GM19395 (cell line): ENCODE measurements at regions not wholly inside any gene's neighbourhood (a gene's known extent, or its start where the extent isn't known, plus 50 kb on each side); places are given as distances from the start of the nearest gene placed in this dataset.
"Not testable (repeated sequence)": the region's sequence is repeated elsewhere in the genome, so short reads cannot be mapped to it uniquely, and the experiment has no call there.

ENCODE experiments used
- ATAC-seq: cut with Tn5 transposase; IDR thresholded peaks from one replicate; pipeline ENCODE4 v1.9.1; 2021; ENCODE audit warnings: mild to moderate bottlenecking, moderate library complexity; ENCODE audit not compliant: unreplicated experiment

DNA sequence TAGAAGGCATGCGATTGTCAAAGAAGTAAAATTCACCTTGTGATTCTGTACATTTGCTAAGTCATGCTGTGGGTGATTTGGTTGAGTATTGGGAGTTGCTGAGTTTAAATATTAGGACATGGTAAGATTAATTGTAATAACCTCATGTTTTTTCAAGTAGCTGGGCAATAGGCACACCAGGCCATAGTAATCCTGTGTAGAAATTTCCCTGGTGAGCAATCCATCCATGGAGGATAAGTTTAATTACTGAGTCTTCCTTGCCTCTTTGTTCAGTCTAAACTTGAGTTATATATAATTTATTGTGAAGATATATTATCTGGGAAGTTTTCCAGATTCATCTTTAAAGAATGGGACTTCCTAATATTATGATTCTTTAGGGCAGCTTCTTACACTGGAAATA is 221.1 kb upstream of the NUDT12 start:
- no peak for ATAC-seq

DNA sequence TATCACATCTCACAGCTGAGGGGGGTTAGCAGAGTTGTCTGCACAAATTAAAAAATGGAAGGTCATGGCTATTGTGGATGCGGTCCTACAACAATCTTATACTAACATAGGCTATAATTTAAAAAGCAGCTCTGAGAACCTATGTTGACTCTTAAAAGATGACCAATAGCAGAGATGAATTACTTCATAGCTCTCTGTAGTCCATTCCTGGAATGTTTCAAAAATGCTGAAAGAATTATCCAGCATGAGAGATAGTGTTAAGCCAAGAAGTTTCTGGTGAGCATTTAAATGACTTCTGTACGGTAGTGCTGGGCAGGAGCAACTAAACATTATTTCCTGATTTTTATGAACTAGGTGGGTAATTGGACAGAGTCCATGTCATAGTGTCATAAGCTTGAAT is 218.2 kb upstream of the NUDT12 start:
- no peak for ATAC-seq

DNA sequence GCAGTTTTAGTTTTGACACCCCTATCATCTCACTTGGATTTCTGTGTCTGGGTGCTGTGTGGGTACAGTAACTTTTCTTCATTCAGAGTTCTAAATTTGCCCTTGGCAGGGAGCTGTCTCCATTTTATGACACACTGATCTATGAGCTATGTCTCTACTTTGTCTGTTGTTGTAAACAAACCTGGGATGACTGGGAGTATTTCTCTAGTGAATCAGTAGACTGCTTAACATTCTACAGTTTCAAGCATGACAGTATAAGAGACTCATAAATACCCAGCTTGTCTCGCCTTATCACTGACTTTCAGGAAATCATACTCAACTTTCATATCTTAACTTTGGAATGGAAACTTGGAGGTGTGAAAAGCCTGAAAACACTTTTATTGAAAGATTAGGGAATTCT is 212.1 kb upstream of the NUDT12 start:
- no peak for ATAC-seq

DNA sequence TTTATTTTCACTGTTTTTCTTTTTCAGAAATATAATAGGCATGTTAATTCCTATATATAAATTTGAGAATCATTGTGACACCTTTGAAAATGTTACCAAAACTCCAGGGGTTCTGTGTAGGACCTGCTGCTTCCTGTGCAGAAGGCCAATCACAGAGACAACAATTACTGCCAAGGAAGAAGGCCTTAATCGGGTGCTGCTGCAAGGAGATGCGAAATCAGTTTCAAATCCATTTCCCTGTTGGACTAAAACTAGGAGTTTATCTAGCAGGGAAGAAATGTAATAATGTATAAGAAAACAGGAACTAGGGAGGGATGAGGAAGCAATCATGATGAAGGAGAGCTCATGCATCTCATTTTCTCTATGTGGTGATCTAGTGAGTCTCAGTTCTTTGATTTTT is 209.7 kb upstream of the NUDT12 start:
- ATAC-seq = no peak

DNA sequence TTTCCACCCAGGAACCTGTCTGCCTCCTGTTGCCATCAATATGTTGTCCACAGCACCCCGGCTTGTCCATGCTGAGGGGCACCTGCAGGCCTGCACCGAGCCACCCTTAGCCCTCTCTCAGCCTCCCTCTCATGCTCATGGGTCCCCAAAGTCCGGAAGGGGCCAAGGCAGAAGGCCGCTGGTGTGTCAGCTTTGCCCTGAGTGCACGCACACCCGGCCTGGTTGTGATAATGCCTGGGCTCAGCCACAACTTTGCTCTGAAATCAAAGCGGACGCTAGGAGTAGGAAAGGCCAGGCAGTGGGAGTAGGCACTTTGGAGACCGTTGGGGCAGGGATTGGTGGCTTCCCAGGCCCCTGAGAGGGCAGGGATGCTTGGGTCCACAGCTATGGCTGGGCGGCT is 201.8 kb upstream of the NUDT12 start:
- ATAC-seq = no peak

DNA sequence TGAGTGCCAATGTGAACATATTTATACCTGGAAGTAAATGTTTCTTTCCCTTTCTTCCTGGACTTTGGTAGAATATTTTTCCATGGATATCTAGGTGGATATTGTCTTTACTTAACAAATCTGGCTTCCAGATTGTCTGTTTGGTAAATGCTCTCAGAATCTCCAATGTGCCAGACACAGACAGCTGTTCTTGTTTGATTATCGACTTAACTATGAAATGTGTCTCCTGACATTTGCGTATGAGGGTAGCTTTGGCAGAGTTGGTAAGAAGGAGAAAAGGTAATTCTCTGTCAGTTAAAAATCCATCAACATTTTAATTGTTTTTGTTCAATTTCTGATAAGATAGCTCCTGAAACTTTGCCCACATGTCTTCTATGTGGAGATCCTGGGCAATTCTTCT is 196.4 kb upstream of the NUDT12 start:
- ATAC-seq = no peak

DNA sequence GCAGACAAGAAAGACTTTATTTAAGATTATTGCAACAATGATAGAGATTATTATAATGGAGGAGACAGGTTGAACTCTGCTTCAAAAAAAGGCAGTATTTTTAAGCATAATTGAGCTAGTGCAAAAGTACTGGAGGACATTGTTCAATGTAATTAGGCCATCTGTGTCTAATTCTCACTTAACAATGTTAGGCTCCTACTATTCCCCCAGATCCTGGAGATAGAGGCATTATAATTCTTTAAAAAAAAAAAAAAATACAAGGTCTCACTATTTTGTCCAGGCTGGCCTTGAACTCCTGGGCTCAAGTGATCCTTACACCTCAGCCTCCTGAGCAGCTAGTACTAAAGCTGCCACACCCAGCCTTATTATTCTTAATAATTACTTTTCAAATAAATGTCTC is 193.4 kb upstream of the NUDT12 start:
- no peak for ATAC-seq

- no peak for ATAC-seq
Observed at GRCh38 chr5:103745353-103746065, 182.9 kb upstream of the NUDT12 start.

DNA sequence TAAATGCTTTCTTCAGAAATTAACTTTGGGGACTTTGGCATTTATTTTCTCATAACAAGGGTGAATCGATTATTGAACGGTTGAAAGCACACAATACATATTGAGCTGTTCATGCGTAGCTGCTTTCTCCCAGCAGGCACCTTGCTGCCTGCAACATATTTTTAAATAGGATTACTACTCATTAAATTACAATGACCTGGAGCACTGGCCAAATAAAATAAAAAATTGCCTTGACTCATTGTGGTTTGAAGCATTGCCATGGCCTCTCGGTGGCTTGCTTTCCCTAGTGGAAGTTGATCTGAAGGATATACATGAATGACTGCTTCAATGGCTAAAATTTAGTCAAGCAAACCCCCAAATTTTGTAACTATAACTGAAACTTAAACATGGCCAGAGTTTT is 181.6 kb upstream of the NUDT12 start:
- ATAC-seq = no peak

- no peak for ATAC-seq
Observed at GRCh38 chr5:103743421-103743820, 180.8 kb upstream of the NUDT12 start.

GRCh38 chr5:103741984-103742383 is 179.4 kb upstream of the NUDT12 start:
- no peak for ATAC-seq

DNA sequence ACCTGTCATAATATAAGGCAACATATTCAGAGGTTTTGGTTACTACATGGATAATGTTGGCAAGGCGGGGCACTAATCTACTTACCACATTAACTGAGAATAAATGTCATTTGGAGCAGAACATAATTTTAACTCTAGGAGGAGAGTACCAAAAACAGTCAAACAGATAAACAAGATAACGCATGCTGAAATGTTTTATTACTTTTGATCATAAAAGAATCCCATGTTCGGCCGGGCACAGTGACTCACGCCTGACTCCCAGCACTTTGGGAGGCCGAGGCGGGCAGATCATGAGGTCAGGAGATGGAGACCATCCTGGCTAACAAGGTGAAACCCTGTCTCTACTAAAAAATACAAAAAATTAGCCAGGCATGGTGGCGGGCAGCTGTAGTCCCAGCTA is 173.8 kb upstream of the NUDT12 start:
- ATAC-seq = not testable (repeated sequence)

- ATAC-seq = no peak
Observed at GRCh38 chr5:103724271-103724670, 161.7 kb upstream of the NUDT12 start.

GRCh38 chr5:103721183-103721582 is 158.6 kb upstream of the NUDT12 start:
- ATAC-seq = no peak

GRCh38 chr5:103718108-103718507 is 155.5 kb upstream of the NUDT12 start:
- no peak for ATAC-seq

- no peak for ATAC-seq
Observed at GRCh38 chr5:103708601-103709000, 146.0 kb upstream of the NUDT12 start.

- no peak for ATAC-seq
Observed at GRCh38 chr5:103706939-103707682, 144.5 kb upstream of the NUDT12 start.

DNA sequence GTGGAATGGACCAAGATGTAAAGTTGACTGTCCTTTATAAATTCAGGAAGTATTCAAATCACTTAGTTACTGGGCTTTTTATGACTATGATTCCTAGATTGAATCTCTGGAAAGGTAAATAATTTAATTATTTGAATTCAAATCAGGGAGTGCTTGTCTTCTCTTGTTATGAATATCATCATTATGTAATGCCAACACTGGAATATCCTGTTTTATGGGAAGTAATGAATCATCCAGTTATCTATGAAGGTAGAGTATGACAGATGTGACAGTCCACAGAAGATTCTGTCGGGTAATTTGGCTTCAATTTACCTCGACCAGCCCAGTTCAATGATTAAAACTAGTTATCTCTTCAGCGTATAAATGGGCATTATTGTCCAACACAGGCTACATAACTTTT is 141.0 kb upstream of the NUDT12 start:
- ATAC-seq = no peak

DNA sequence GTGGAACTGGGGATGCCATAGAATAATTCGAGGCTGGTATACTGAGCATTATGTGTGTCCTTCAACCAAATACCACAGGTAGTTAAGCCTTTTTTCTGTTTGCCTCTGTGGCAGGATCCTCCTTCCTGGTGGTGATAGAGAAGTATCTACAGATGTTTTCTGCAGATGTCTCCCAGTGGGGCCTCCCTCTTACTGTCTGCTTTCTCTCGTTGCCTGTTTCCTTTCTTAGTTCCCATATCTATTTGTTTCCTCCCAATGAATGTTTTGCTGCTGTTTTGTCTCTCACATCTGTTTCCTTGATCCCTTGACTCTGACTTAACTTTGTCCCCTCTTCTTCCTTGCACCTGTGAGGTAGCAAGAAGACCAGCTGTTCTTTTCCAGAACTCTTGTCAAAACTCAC is 130.9 kb upstream of the NUDT12 start:
- no peak for ATAC-seq

DNA sequence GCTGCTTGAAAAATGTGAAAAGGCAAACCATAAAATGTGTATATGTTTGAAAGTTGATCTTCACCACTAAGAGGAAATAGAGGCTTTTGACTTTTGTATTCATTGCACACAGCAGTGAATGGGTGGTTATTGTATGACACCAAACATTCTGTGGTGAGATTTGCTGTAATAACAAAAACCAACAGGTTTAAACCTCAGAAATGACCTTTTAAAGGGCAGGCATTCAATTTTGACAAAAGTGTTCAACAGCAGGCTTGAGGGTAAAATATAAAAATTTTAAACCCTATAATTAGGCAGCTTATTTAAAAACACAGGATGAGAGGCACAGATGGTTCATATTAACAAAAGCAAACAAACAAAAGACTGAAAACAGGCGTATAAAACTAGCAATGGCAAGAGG is 128.1 kb upstream of the NUDT12 start:
- ATAC-seq = no peak

DNA sequence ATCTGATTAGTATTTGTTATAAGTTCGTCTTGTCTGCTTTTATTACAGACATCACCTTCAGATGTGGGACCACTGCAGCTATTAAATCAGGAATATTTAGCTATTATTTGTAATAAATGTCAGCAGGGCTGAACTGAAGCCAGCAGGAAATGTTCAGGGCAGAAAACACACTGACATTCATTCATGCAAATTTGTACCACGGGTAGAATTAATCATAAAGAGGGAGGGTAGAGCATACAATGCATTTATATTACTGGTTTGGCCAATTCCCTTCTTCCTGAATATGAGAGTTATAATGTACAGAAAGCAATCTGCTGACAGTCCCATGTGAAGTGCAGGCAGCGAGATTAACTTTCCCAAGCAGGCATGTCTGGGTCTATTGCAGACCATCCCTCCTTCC is 117.3 kb upstream of the NUDT12 start:
- no peak for ATAC-seq

DNA sequence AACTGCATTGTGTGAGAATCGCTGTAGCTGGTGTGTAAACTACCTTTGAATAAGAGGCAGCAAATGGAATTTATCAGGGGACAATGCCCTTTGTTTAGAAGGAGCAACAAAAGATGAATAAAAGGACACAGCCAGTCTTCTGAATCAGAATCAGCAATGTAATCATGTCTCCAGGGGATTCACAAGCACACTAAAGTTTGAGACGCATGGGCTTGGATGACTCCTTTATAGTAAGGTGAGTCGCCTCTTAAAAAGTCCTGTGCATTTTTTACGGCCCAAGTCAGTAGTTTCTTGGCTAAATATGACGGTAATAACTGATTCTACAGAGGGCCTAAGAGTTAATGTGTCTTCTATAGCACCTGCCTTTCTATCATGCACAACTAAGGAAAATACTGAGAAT is 113.6 kb upstream of the NUDT12 start:
- not testable (repeated sequence) for ATAC-seq

DNA sequence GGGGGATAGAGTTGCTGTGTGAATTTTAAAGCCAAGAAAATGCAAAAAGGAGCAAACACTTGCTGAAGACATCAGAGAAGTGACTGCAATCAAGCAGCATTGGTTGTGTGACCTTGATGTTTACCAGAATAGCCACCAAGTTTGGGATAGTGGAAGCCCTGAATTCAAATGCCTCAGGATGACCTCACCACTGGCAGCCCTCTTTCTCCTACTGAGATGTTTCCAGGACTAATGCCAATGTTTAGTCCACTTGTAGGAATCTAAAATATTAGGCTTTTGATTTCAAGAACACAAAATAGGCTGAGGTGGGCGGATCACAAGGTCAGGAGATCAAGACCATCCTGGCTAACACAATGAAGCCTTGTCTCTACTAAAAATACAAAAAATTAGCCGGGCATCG is 112.2 kb upstream of the NUDT12 start:
- no peak for ATAC-seq
